ENCODE measurements at regions not wholly inside any gene's neighbourhood (a gene's known extent, or its start where the extent isn't known, plus 50 kb on each side); places are given as distances from the start of the nearest gene placed in this dataset.

DNA sequence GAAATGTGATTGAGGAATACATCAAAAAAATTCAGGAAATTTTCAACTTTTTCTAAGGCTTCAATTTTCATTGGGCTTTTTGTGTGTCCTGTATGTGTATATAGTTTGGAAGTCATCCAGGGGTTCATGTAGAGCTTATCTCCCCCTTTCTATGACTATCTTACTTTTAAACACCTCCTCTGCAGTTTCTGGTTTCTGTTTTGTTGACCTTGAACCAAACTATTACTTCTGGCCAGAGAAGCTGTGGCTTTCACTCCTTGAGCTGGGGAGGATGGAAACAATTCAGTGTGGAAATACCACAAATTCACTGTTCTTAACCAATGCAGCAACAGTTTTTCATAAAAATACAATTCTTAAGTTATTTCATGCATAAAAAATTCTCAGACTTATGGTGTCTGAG, 613.2 kb upstream of the SEL1L start:
- TF ChIP-seq, protein P1, sequence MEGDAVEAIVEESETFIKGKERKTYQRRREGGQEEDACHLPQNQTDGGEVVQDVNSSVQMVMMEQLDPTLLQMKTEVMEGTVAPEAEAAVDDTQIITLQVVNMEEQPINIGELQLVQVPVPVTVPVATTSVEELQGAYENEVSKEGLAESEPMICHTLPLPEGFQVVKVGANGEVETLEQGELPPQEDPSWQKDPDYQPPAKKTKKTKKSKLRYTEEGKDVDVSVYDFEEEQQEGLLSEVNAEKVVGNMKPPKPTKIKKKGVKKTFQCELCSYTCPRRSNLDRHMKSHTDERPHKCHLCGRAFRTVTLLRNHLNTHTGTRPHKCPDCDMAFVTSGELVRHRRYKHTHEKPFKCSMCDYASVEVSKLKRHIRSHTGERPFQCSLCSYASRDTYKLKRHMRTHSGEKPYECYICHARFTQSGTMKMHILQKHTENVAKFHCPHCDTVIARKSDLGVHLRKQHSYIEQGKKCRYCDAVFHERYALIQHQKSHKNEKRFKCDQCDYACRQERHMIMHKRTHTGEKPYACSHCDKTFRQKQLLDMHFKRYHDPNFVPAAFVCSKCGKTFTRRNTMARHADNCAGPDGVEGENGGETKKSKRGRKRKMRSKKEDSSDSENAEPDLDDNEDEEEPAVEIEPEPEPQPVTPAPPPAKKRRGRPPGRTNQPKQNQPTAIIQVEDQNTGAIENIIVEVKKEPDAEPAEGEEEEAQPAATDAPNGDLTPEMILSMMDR (tag by site-specific recombination; IDR thresholded peaks at IDR 0.05): no peak
- no peak for TF ChIP-seq ZNF223 (tag by site-specific recombination; IDR thresholded peaks at IDR 0.05)
- TF ChIP-seq, protein P2, sequence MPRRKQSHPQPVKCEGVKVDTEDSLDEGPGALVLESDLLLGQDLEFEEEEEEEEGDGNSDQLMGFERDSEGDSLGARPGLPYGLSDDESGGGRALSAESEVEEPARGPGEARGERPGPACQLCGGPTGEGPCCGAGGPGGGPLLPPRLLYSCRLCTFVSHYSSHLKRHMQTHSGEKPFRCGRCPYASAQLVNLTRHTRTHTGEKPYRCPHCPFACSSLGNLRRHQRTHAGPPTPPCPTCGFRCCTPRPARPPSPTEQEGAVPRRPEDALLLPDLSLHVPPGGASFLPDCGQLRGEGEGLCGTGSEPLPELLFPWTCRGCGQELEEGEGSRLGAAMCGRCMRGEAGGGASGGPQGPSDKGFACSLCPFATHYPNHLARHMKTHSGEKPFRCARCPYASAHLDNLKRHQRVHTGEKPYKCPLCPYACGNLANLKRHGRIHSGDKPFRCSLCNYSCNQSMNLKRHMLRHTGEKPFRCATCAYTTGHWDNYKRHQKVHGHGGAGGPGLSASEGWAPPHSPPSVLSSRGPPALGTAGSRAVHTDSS (tag by site-specific recombination; IDR thresholded peaks at IDR 0.05): no peak
- no peak for TF ChIP-seq REPIN1 (tag by site-specific recombination; IDR thresholded peaks at IDR 0.05; ENCODE audit: low read depth)
